ENCODE measurements at regions not wholly inside any gene's neighbourhood (a gene's known extent, or its start where the extent isn't known, plus 50 kb on each side); places are given as distances from the start of the nearest gene placed in this dataset.
A peak's percentile ranks its signal among the peaks of the same experiment; 100 is the strongest.

DNA sequence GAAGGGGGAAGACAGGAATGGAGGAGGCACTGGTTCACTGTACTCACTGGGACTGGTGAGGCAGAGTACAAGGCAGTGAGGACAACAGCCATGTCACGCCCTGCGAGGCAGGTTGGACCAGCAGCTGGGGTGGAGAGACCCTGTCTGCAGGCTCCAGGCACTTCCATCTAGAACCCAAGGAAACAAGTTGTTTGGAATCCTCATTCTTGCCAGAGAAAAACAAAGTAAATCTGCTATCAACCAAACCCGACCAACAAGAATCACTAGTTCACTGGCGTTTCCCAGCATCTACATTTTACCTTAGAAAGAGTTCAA is 98.5 kb upstream of the CDYL start:
- H3K4me1 ChIP-seq (ENCODE audit: control insufficient read depth in 2 of 2, insufficient read depth in 1 of 2, low read depth in 1 of 2, low read length in 2 of 2), result no peaks in the 10 kb centered on the region
- peaks cover 0 to 2% (median 0%) of the 10 kb centered on the region in 3 experiments for H3K27me3 ChIP-seq (ENCODE audit: control insufficient read depth in 3 of 3, insufficient read depth in 3 of 3, low read depth in 1 of 3, low read length in 3 of 3)
- H3K9me3 ChIP-seq (replicated peaks in 1 of 2; ENCODE audit: control insufficient read depth in 2 of 2, insufficient read depth in 1 of 2, low read depth in 1 of 2, low read length in 2 of 2), result no peaks in the 10 kb centered on the region
- no peak overlapping the region for H3K27ac ChIP-seq (replicated peaks; ENCODE audit: low read length)
- no peak overlapping the region for H2AK5ac ChIP-seq (ENCODE audit: low read depth, low read length)
- no peak overlapping the region for H3K18ac ChIP-seq (ENCODE audit: low read length)
- no peak overlapping the region for H3K9ac ChIP-seq (ENCODE audit: low read depth, low read length, poor library complexity)
- DNase-seq (ENCODE audit: low spot score), result no peak
- no peaks in the 10 kb centered on the region for H3K79me1 ChIP-seq (ENCODE audit: low read depth, low read length)
- no peak overlapping the region for H3K4me2 ChIP-seq (ENCODE audit: insufficient read depth, low read length, poor library complexity, severe bottlenecking)
- no peak overlapping the region for H2BK120ac ChIP-seq (ENCODE audit: low read depth, low read length)
- WGBS, 2 donors (ENCODE audit: extremely low coverage in 2 of 2, insufficient read length in 2 of 2, insufficient replicate concordance in 1 of 2), result no CpG with 5 or more reads among the region's 4 CpGs
- H3K14ac ChIP-seq (ENCODE audit: low read length), result no peak overlapping the region
- H4K91ac ChIP-seq (ENCODE audit: low read depth, low read length, poor library complexity), result no peak overlapping the region
- no peak overlapping the region for H4K8ac ChIP-seq (ENCODE audit: low read depth, low read length)
- H2BK5ac ChIP-seq (ENCODE audit: low read length), result no peak overlapping the region
- no peak overlapping the region for H2AFZ ChIP-seq (ENCODE audit: low read length)
- H3K23ac ChIP-seq (ENCODE audit: low read depth, low read length, poor library complexity), result no peak overlapping the region
- no peaks in the 10 kb centered on the region for H3K36me3 ChIP-seq (replicated peaks in 1 of 2; ENCODE audit: control insufficient read depth in 2 of 2, insufficient read depth in 2 of 2, low read length in 2 of 2)
- H3K4ac ChIP-seq (ENCODE audit: low read length), result no peak overlapping the region
- no peak overlapping the region for H2BK15ac ChIP-seq (ENCODE audit: low read length)
- H2BK12ac ChIP-seq (ENCODE audit: low read length), result no peak overlapping the region
- H3K4me3 ChIP-seq (ENCODE audit: low read length in 2 of 2), result no peak overlapping the region

DNA sequence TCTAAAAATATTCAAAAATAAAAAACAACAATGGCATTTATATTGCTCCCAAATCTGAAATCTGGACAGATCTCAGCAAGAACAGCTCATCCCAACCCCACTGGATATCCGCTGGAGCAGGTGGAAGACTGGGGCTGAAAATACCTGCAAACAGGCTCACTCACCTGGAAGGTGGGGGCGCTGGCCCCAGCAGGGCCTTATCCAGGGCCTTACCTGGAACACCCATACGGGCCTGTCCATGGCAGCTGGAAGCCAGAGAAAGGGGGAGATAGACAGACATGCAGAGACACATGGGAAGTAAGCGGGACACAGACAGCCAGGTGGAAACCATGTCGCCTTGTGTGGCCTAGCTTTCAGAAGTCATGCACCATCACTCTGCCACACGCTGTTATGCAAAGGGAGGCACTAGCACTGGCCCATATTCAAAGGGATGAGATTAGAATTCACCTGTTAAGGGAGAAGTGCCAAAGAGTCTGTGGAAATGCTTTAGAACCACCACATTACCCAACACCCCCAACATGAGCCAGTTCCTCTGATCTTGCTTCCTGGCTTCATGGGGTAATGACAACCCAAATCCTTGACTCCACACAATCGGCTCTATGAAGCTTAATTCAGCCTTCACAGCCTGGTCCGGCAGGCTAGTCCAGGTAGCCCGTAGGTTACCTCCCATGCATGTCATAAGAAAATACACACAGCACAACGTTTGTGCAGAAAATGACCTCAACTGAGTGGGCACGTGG is 99.0 kb upstream of the CDYL start:
- no peak overlapping the region for H3K14ac ChIP-seq (ENCODE audit: low read length)
- H3K9ac ChIP-seq (ENCODE audit: low read depth, low read length, poor library complexity), result no peak overlapping the region
- H2BK5ac ChIP-seq (ENCODE audit: low read length), result no peak overlapping the region
- no peak overlapping the region for H3K18ac ChIP-seq (ENCODE audit: low read length)
- H3K36me3 ChIP-seq (replicated peaks in 1 of 2; ENCODE audit: control insufficient read depth in 2 of 2, insufficient read depth in 2 of 2, low read length in 2 of 2), result no peaks in the 10 kb centered on the region
- no peak overlapping the region for H2BK15ac ChIP-seq (ENCODE audit: low read length)
- no peak for DNase-seq (ENCODE audit: low spot score)
- no peak overlapping the region for H4K91ac ChIP-seq (ENCODE audit: low read depth, low read length, poor library complexity)
- no peak overlapping the region for H3K4ac ChIP-seq (ENCODE audit: low read length)
- H3K4me3 ChIP-seq (ENCODE audit: low read length in 2 of 2), result no peak overlapping the region
- no peaks in the 10 kb centered on the region for H3K9me3 ChIP-seq (replicated peaks in 1 of 2; ENCODE audit: control insufficient read depth in 2 of 2, insufficient read depth in 1 of 2, low read depth in 1 of 2, low read length in 2 of 2)
- H3K23ac ChIP-seq (ENCODE audit: low read depth, low read length, poor library complexity), result no peak overlapping the region
- no peak overlapping the region for H2BK12ac ChIP-seq (ENCODE audit: low read length)
- no peaks in the 10 kb centered on the region for H3K4me1 ChIP-seq (ENCODE audit: control insufficient read depth in 2 of 2, insufficient read depth in 1 of 2, low read depth in 1 of 2, low read length in 2 of 2)
- WGBS, 2 donors (ENCODE audit: extremely low coverage in 2 of 2, insufficient read length in 2 of 2, insufficient replicate concordance in 1 of 2), result no CpG with 5 or more reads among the region's 11 CpGs
- H3K27me3 ChIP-seq (ENCODE audit: control insufficient read depth in 3 of 3, insufficient read depth in 3 of 3, low read depth in 1 of 3, low read length in 3 of 3), result peaks cover 0 to 2% (median 0%) of the 10 kb centered on the region in 3 experiments
- H2AK5ac ChIP-seq (ENCODE audit: low read depth, low read length), result no peak overlapping the region
- no peak overlapping the region for H3K27ac ChIP-seq (replicated peaks; ENCODE audit: low read length)
- no peak overlapping the region for H2BK120ac ChIP-seq (ENCODE audit: low read depth, low read length)
- no peak overlapping the region for H4K8ac ChIP-seq (ENCODE audit: low read depth, low read length)
- H3K79me1 ChIP-seq (ENCODE audit: low read depth, low read length), result no peaks in the 10 kb centered on the region
- H3K4me2 ChIP-seq (ENCODE audit: insufficient read depth, low read length, poor library complexity, severe bottlenecking), result no peak overlapping the region
- H2AFZ ChIP-seq (ENCODE audit: low read length), result no peak overlapping the region

DNA sequence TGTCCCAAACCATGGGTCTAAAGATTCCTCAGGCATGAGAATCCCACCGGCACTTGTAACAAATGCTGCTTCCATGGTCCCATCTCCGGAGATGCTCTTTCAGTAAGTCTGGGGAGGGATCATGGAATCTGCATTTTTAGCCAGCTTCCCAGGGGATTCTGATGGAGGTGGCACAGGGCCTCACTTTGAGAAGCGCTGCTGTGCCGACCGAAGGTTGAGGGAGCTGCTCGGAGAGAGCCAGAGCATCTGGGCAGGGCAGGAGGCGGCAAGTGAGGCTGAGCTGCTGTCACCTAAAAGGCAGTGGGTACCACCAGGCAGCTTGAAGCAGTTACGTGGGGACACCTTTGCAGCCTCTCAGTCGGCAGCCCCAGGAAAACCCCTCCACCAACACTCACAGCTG is 100.2 kb upstream of the CDYL start:
- Histone ChIP-seq H3K4ac (ENCODE audit: low read length) (no peak overlapping the region), H3K4me3 (ENCODE audit: low read length in 2 of 2) (no peak overlapping the region), H2AFZ (ENCODE audit: low read length) (no peak overlapping the region), H3K14ac (ENCODE audit: low read length) (no peak overlapping the region), H3K4me2 (ENCODE audit: insufficient read depth, low read length, poor library complexity, severe bottlenecking) (no peak overlapping the region), H2BK15ac (ENCODE audit: low read length) (no peak overlapping the region), H3K27ac (replicated peaks; ENCODE audit: low read length) (no peak overlapping the region), H3K79me1 (ENCODE audit: low read depth, low read length) (no peaks in the 10 kb centered on the region), H3K9me3 (replicated peaks in 1 of 2; ENCODE audit: control insufficient read depth in 2 of 2, insufficient read depth in 1 of 2, low read depth in 1 of 2, low read length in 2 of 2) (no peaks in the 10 kb centered on the region), H4K8ac (ENCODE audit: low read depth, low read length) (no peak overlapping the region), H3K18ac (ENCODE audit: low read length) (no peak overlapping the region), H3K4me1 (ENCODE audit: control insufficient read depth in 2 of 2, insufficient read depth in 1 of 2, low read depth in 1 of 2, low read length in 2 of 2) (no peaks in the 10 kb centered on the region), H3K27me3 (ENCODE audit: control insufficient read depth in 3 of 3, insufficient read depth in 3 of 3, low read depth in 1 of 3, low read length in 3 of 3) (peaks cover 0 to 2% (median 0%) of the 10 kb centered on the region in 3 experiments), H3K9ac (ENCODE audit: low read depth, low read length, poor library complexity) (no peak overlapping the region), H2BK5ac (ENCODE audit: low read length) (no peak overlapping the region), H2BK120ac (ENCODE audit: low read depth, low read length) (no peak overlapping the region), H4K91ac (ENCODE audit: low read depth, low read length, poor library complexity) (no peak overlapping the region), H2AK5ac (ENCODE audit: low read depth, low read length) (no peak overlapping the region), H3K23ac (ENCODE audit: low read depth, low read length, poor library complexity) (no peak overlapping the region), H2BK12ac (ENCODE audit: low read length) (no peak overlapping the region), H3K36me3 (replicated peaks in 1 of 2; ENCODE audit: control insufficient read depth in 2 of 2, insufficient read depth in 2 of 2, low read length in 2 of 2) (no peaks in the 10 kb centered on the region)
- no CpG with 5 or more reads among the region's 9 CpGs for WGBS, 2 donors (ENCODE audit: extremely low coverage in 2 of 2, insufficient read length in 2 of 2, insufficient replicate concordance in 1 of 2)
- DNase-seq (ENCODE audit: low spot score), result no peak

DNA sequence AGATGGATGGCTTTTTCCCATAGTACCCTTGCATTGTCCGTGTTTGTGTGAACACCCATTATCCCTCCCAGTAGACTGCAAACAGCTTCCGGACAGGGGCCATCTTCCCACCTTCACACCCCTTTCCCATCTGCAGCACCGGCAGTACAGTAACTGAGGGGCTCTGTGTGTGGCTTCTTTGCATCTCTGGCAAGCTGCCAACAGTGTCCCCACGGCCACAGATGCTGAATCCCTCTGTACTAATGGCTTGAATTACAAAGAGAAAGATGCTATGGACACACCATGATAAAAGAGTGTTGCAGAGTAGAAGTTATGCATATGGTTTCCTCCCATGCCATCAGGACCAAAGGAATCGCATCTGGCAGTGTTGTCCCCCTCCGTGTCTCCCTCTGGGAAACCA is 101.1 kb upstream of the CDYL start:
- Histone ChIP-seq H3K27ac (replicated peaks; ENCODE audit: low read length) (no peak overlapping the region), H3K79me1 (ENCODE audit: low read depth, low read length) (no peaks in the 10 kb centered on the region), H3K4me3 (ENCODE audit: low read length in 2 of 2) (no peak overlapping the region), H4K91ac (ENCODE audit: low read depth, low read length, poor library complexity) (no peak overlapping the region), H3K9me3 (replicated peaks in 1 of 2; ENCODE audit: control insufficient read depth in 2 of 2, insufficient read depth in 1 of 2, low read depth in 1 of 2, low read length in 2 of 2) (no peaks in the 10 kb centered on the region), H2AFZ (ENCODE audit: low read length) (no peak overlapping the region), H4K8ac (ENCODE audit: low read depth, low read length) (no peak overlapping the region), H3K4me1 (ENCODE audit: control insufficient read depth in 2 of 2, insufficient read depth in 1 of 2, low read depth in 1 of 2, low read length in 2 of 2) (no peaks in the 10 kb centered on the region), H3K27me3 (ENCODE audit: control insufficient read depth in 3 of 3, insufficient read depth in 3 of 3, low read depth in 1 of 3, low read length in 3 of 3) (peaks cover 0 to 2% (median 0%) of the 10 kb centered on the region in 3 experiments), H2BK15ac (ENCODE audit: low read length) (no peak overlapping the region), H3K9ac (ENCODE audit: low read depth, low read length, poor library complexity) (peak overlapping the region; percentile 50), H2BK12ac (ENCODE audit: low read length) (no peak overlapping the region), H2AK5ac (ENCODE audit: low read depth, low read length) (no peak overlapping the region), H3K14ac (ENCODE audit: low read length) (no peak overlapping the region), H3K4me2 (ENCODE audit: insufficient read depth, low read length, poor library complexity, severe bottlenecking) (no peak overlapping the region), H3K36me3 (replicated peaks in 1 of 2; ENCODE audit: control insufficient read depth in 2 of 2, insufficient read depth in 2 of 2, low read length in 2 of 2) (no peaks in the 10 kb centered on the region), H2BK5ac (ENCODE audit: low read length) (no peak overlapping the region), H3K18ac (ENCODE audit: low read length) (no peak overlapping the region), H2BK120ac (ENCODE audit: low read depth, low read length) (no peak overlapping the region), H3K23ac (ENCODE audit: low read depth, low read length, poor library complexity) (no peak overlapping the region), H3K4ac (ENCODE audit: low read length) (no peak overlapping the region)
- no CpG with 5 or more reads among the region's 6 CpGs for WGBS, 2 donors (ENCODE audit: extremely low coverage in 2 of 2, insufficient read length in 2 of 2, insufficient replicate concordance in 1 of 2)
- DNase-seq (ENCODE audit: low spot score), result no peak

Measured in neuronal stem cell (in vitro differentiated cells).